K562 (cell line): ENCODE measurements at regions not wholly inside any gene's neighbourhood (a gene's known extent, or its start where the extent isn't known, plus 50 kb on each side); places are given as distances from the start of the nearest gene placed in this dataset.

Experiments used
- ETV5 ChIP-seq: sonication (generic); formaldehyde crosslinking; IDR thresholded peaks from 2 replicates; pipeline ENCODE4 v1.4.0; 2020; ENCODE audit warnings: low read depth, mild to moderate bottlenecking, missing genetic modification reagents
- FOXJ2 ChIP-seq: fragments of 200-800 bp; sonication (Bioruptor generic); IDR thresholded peaks from 2 replicates; pipeline ENCODE4 v1.6.1; 2016; ENCODE audit warnings: missing genetic modification characterization, missing compliant biosample characterization
- HDAC2 ChIP-seq: fragments of 450-650 bp; IDR thresholded peaks from 2 replicates; pipeline ENCODE4 v1.6.1; 2016; ENCODE audit warnings: mild to moderate bottlenecking
- MAX ChIP-seq: sonication (generic); formaldehyde crosslinking; IDR thresholded peaks from 2 replicates; pipeline ENCODE4 v1.9.0; 2022; ENCODE audit warnings: mild to moderate bottlenecking, missing genetic modification reagents
- NFYB ChIP-seq: IDR thresholded peaks from 2 replicates; pipeline ENCODE4 v1.6.1; 2011; ENCODE audit warnings: mild to moderate bottlenecking, moderate library complexity; ENCODE audit not compliant: insufficient read length; ENCODE audit errors: extremely low read depth
- NRF1 ChIP-seq, 2 experiments: fragments of 450-650 bp; IDR thresholded peaks in 1 of 2; conservative IDR thresholded peaks in 1 of 2; 2 replicates each; pipeline ENCODE4 v1.6.1; 2014; ENCODE audit warnings: mild to moderate bottlenecking in 2 of 2
- SRSF3 ChIP-seq: fragments of 200-400 bp; formaldehyde crosslinking; IDR thresholded peaks from 2 replicates; pipeline ENCODE4 v1.6.1; 2016; ENCODE audit warnings: mild to moderate bottlenecking, low read length, moderate library complexity; ENCODE audit not compliant: insufficient read depth
- ZBTB11 ChIP-seq, 3 experiments: fragments of 200-800 bp in 1 of 3; fragments of 250-450 bp in 1 of 3; fragments of 450-650 bp in 1 of 3; sonication (Bioruptor Pico) in 1 of 3; sonication (Bioruptor generic) in 1 of 3; formaldehyde crosslinking in 1 of 3; IDR thresholded peaks; 2 replicates each; pipeline versions ENCODE4 v1.6.1 to v1.8.0; 2016 to 2022; ENCODE audit warnings: mild to moderate bottlenecking in 2 of 3, missing genetic modification characterization in 2 of 3, missing compliant biosample characterization in 1 of 3, moderate library complexity in 1 of 3
- ZNF445 ChIP-seq: fragments of 250-450 bp; sonication (Bioruptor Pico); IDR thresholded peaks from 2 replicates; pipeline ENCODE4 v1.4.0; 2020; ENCODE audit warnings: low read depth, mild to moderate bottlenecking, moderate library complexity
- ZSCAN32 ChIP-seq: fragments of 450-650 bp; formaldehyde crosslinking; IDR thresholded peaks from 2 replicates; pipeline ENCODE4 v1.4.0; 2020; ENCODE audit warnings: mild to moderate bottlenecking, moderate library complexity
- TF ChIP-seq, protein P1 (sequence below): sonication (generic); formaldehyde crosslinking; IDR thresholded peaks from 2 replicates; pipeline ENCODE4 v1.8.1; 2023; ENCODE audit warnings: mild to moderate bottlenecking, missing genetic modification reagents

GRCh38 chr15:62359416-62359815 lies 194.3 kb upstream of the C2CD4B start:
- TF ChIP-seq, protein P1, sequence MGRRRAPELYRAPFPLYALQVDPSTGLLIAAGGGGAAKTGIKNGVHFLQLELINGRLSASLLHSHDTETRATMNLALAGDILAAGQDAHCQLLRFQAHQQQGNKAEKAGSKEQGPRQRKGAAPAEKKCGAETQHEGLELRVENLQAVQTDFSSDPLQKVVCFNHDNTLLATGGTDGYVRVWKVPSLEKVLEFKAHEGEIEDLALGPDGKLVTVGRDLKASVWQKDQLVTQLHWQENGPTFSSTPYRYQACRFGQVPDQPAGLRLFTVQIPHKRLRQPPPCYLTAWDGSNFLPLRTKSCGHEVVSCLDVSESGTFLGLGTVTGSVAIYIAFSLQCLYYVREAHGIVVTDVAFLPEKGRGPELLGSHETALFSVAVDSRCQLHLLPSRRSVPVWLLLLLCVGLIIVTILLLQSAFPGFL (CRISPR knock-in tag) = no peak
- TF ChIP-seq SRSF3 = no peak
- no peak for TF ChIP-seq ZSCAN32
- no peak for TF ChIP-seq HDAC2
- no peak for TF ChIP-seq ZNF445 (CRISPR knock-in tag)
- TF ChIP-seq ZBTB11 (CRISPR knock-in tag; IDR thresholded peaks at IDR 0.05) = no peak
- TF ChIP-seq NFYB = no peak
- no peak for TF ChIP-seq ETV5 (CRISPR knock-in tag)
- no peak for TF ChIP-seq MAX (CRISPR knock-in tag)
- TF ChIP-seq NRF1 (conservative IDR thresholded peaks at IDR 0.05 in 1 of 2, IDR thresholded peaks at IDR 0.05 in 1 of 2) = no peak
- TF ChIP-seq FOXJ2 (tag) = no peak
